NCI-H524 (cell line): ENCODE measurements at regions not wholly inside any gene's neighbourhood (a gene's known extent, or its start where the extent isn't known, plus 50 kb on each side); places are given as distances from the start of the nearest gene placed in this dataset.

Experiments used
- DNase-seq, 2 experiments: peaks; one replicate each; lab custom pipeline; 2025; lab: John Stamatoyannopoulos, UW

- DNase-seq = no peak
Measured at GRCh38 chr2:41160439-41160838, 708.5 kb upstream of the SLC8A1 start.

GRCh38 chr2:41167014-41167413, 715.1 kb upstream of the SLC8A1 start:
- no peak for DNase-seq

GRCh38 chr2:41169744-41170143, 717.9 kb upstream of the SLC8A1 start:
- no peak for DNase-seq

- no peak for DNase-seq
Measured at GRCh38 chr2:41170589-41170988, 718.7 kb upstream of the SLC8A1 start.

- no peak for DNase-seq
Measured at GRCh38 chr2:41180387-41180786, 728.5 kb upstream of the SLC8A1 start.

GRCh38 chr2:41182961-41183360, 731.1 kb upstream of the SLC8A1 start:
- no peak for DNase-seq

- DNase-seq = no peak
Measured at GRCh38 chr2:41187376-41188122, 735.7 kb upstream of the SLC8A1 start.

- DNase-seq = peak in 1 of 2 experiments; percentile 28
Measured at GRCh38 chr2:41194230-41194629, 742.3 kb upstream of the SLC8A1 start.

- no peak for DNase-seq
Measured at GRCh38 chr2:41197781-41198180, 745.9 kb upstream of the SLC8A1 start.

GRCh38 chr2:41199334-41199733, 747.4 kb upstream of the SLC8A1 start:
- peak; percentile 64 to 89 for DNase-seq

- no peak for DNase-seq
Measured at GRCh38 chr2:41204315-41204714, 752.4 kb upstream of the SLC8A1 start.

GRCh38 chr2:41206004-41206403, 754.1 kb upstream of the SLC8A1 start:
- DNase-seq = no peak

- no peak for DNase-seq
Measured at GRCh38 chr2:41207578-41207977, 755.7 kb upstream of the SLC8A1 start.

GRCh38 chr2:41210030-41210429, 758.1 kb upstream of the SLC8A1 start:
- peak; percentile 75 to 91 for DNase-seq

GRCh38 chr2:41216978-41217377, 765.1 kb upstream of the SLC8A1 start:
- no peak for DNase-seq

GRCh38 chr2:41222593-41222992, 770.7 kb upstream of the SLC8A1 start:
- DNase-seq = peak; percentile 62 to 83

GRCh38 chr2:41234093-41234492, 782.2 kb upstream of the SLC8A1 start:
- no peak for DNase-seq

GRCh38 chr2:41241325-41242000, 789.6 kb upstream of the SLC8A1 start:
- DNase-seq = no peak

GRCh38 chr2:41242001-41242331, 790.1 kb upstream of the SLC8A1 start:
- DNase-seq = no peak

GRCh38 chr2:41267929-41268659, 779.7 kb upstream of the PKDCC start:
- no peak for DNase-seq

- peak in 1 of 2 experiments; percentile 6 for DNase-seq
Measured at GRCh38 chr2:41283079-41283775, 764.6 kb upstream of the PKDCC start.

- peak in 1 of 2 experiments; percentile 52 for DNase-seq
Measured at GRCh38 chr2:41293491-41293890, 754.3 kb upstream of the PKDCC start.
